ENCODE measurements at regions not wholly inside any gene's neighbourhood (a gene's known extent, or its start where the extent isn't known, plus 50 kb on each side); places are given as distances from the start of the nearest gene placed in this dataset.

DNA sequence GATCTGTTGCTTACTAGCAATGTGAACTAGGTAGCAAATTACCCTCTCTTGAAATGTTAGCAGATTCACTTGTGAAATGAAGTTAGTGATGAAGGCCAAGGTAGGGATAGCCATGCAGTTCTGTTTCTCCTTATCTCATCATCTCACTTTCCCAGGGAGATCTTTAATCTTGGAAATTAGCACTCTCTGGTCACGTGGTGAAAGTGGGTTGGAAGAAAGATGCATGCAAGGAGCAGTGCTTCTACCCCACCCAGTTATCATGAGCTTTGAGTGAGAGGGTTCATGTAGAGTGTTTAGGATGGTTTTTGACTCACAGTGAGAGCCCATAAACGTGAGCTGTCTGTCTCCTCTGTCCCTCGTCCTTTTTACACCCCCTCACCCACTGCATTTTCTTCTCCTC, 346.3 kb downstream of the QKI start:
- Histone ChIP-seq H3K4me2 (ENCODE audit: low read depth, low read length) (no peak overlapping the region), H3K79me2 (ENCODE audit: insufficient read depth, low read length) (no peaks in the 10 kb centered on the region), H3K9ac (ENCODE audit: insufficient read depth, low read depth, low read length) (no peak overlapping the region), H4K20me1 (ENCODE audit: insufficient read depth, low read length) (no peaks in the 10 kb centered on the region), H3K4me1 (ENCODE audit: insufficient read depth, low read length) (no peaks in the 10 kb centered on the region), H3K4me3 (replicated peaks in 1 of 3; ENCODE audit: insufficient read depth in 1 of 3, low read depth in 2 of 3, low read length in 3 of 3) (no peak overlapping the region), H3K9me3 (ENCODE audit: low read length) (no peaks in the 10 kb centered on the region), H3K27ac (ENCODE audit: extremely low read length, insufficient read depth, low read length) (no peak overlapping the region), H2AFZ (ENCODE audit: low read length) (no peak overlapping the region), H3K36me3 (replicated peaks in 1 of 2; ENCODE audit: control insufficient read depth in 1 of 2, insufficient read depth in 2 of 2, low read length in 2 of 2) (no peaks in the 10 kb centered on the region), H3K27me3 (ENCODE audit: control insufficient read depth in 1 of 2, insufficient read depth in 2 of 2, low read length in 2 of 2) (peaks cover 0 to 15% of the 10 kb centered on the region in 2 experiments; a peak in 2 of 5 replicates)
- FAIRE-seq (no peak), ATAC-seq (no peak), DNase-seq (ENCODE audit: low spot score) (no peak)
- intact Hi-C loops (cut with micrococcal nuclease; ENCODE audit: unreplicated experiment) (no loop called here), in situ Hi-C loops (cut with HindIII; ENCODE audit: extremely low pct_ligation_motif_present, low pct_unique_long_range_greater_than_20kb) (no loop called here)
- CTCF ChIA-PET (ENCODE audit: low intra/inter-chr PET ratio, low total read pairs): no interaction called here
- POLR2A ChIA-PET: no interaction called here
- under 1% methylated on average over 3 of the region's 3 CpGs for WGBS (ENCODE audit: low lambda C conversion rate)
- BruUV-seq (replicated peaks): no TSS peak
- TF ChIP-seq ZNF629 (CRISPR knock-in tag; conservative IDR thresholded peaks at IDR 0.05) (no peak), ZNF205 (CRISPR knock-in tag; IDR thresholded peaks at IDR 0.05) (no peak)

DNA sequence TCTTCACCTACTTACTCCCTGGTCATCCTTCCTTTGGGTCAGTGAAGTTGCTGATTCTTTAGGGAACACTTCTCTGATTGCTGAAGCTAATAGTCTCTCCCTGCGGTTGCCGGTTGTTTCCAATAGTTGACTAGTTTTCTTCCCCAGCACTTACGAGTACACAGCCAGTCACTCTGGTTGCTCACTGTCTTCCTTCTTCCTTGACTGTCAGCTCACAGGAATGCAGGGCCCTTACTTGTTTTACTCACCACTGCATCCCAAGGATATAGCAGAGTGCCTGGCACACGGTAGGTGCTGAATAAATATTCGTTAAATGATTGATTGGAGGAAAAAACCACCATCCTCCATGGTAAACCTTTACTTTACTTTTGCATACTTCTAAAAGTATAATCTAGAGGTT, 345.0 kb downstream of the QKI start:
- POLR2A ChIA-PET: no interaction called here
- FAIRE-seq (no peak), DNase-seq (ENCODE audit: low spot score) (no peak), ATAC-seq (no peak)
- BruUV-seq (replicated peaks): no TSS peak
- intact Hi-C loops (cut with micrococcal nuclease; ENCODE audit: unreplicated experiment): no loop called here
- CTCF ChIA-PET (ENCODE audit: low intra/inter-chr PET ratio, low total read pairs): no interaction called here
- H3K4me3 ChIP-seq (replicated peaks in 1 of 3; ENCODE audit: insufficient read depth in 1 of 3, low read depth in 2 of 3, low read length in 3 of 3): no peak overlapping the region
- no peak overlapping the region for H3K9ac ChIP-seq (ENCODE audit: insufficient read depth, low read depth, low read length)
- H3K36me3 ChIP-seq (replicated peaks in 1 of 2; ENCODE audit: control insufficient read depth in 1 of 2, insufficient read depth in 2 of 2, low read length in 2 of 2): no peaks in the 10 kb centered on the region
- H3K79me2 ChIP-seq (ENCODE audit: insufficient read depth, low read length): no peaks in the 10 kb centered on the region
- H4K20me1 ChIP-seq (ENCODE audit: insufficient read depth, low read length): no peaks in the 10 kb centered on the region
- H3K27ac ChIP-seq (ENCODE audit: extremely low read length, insufficient read depth, low read length): no peak overlapping the region
- in situ Hi-C loops (cut with HindIII; ENCODE audit: extremely low pct_ligation_motif_present, low pct_unique_long_range_greater_than_20kb): no loop called here
- H3K27me3 ChIP-seq (ENCODE audit: control insufficient read depth in 1 of 2, insufficient read depth in 2 of 2, low read length in 2 of 2): peaks cover 0 to 15% of the 10 kb centered on the region in 2 experiments; a peak in 2 of 5 replicates
- WGBS (ENCODE audit: low lambda C conversion rate): 42% methylated on average over 5 of the region's 5 CpGs
- no peak overlapping the region for H3K4me2 ChIP-seq (ENCODE audit: low read depth, low read length)
- H3K4me1 ChIP-seq (ENCODE audit: insufficient read depth, low read length): no peaks in the 10 kb centered on the region
- H3K9me3 ChIP-seq (ENCODE audit: low read length): no peaks in the 10 kb centered on the region
- no peak overlapping the region for H2AFZ ChIP-seq (ENCODE audit: low read length)
- TF ChIP-seq RFX3 (CRISPR knock-in tag; IDR thresholded peaks at IDR 0.05): no peak
- TF ChIP-seq, protein P1, sequence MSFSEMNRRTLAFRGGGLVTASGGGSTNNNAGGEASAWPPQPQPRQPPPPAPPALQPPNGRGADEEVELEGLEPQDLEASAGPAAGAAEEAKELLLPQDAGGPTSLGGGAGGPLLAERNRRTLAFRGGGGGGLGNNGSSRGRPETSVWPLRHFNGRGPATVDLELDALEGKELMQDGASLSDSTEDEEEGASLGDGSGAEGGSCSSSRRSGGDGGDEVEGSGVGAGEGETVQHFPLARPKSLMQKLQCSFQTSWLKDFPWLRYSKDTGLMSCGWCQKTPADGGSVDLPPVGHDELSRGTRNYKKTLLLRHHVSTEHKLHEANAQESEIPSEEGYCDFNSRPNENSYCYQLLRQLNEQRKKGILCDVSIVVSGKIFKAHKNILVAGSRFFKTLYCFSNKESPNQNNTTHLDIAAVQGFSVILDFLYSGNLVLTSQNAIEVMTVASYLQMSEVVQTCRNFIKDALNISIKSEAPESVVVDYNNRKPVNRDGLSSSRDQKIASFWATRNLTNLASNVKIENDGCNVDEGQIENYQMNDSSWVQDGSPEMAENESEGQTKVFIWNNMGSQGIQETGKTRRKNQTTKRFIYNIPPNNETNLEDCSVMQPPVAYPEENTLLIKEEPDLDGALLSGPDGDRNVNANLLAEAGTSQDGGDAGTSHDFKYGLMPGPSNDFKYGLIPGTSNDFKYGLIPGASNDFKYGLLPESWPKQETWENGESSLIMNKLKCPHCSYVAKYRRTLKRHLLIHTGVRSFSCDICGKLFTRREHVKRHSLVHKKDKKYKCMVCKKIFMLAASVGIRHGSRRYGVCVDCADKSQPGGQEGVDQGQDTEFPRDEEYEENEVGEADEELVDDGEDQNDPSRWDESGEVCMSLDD (CRISPR knock-in tag; IDR thresholded peaks at IDR 0.05; ENCODE audit: borderline replicate concordance): no peak
- no peak for TF ChIP-seq ZNF282 (IDR thresholded peaks at IDR 0.05; ENCODE audit: partially characterized antibody)
- no peak for TF ChIP-seq ZNF850 (CRISPR knock-in tag; conservative IDR thresholded peaks at IDR 0.05)
- TF ChIP-seq ZNF891 (CRISPR knock-in tag; IDR thresholded peaks at IDR 0.05): no peak
- no peak for TF ChIP-seq ZNF343 (CRISPR knock-in tag; IDR thresholded peaks at IDR 0.05)
- no peak for TF ChIP-seq HOXA5 (CRISPR knock-in tag; IDR thresholded peaks at IDR 0.05)
- TF ChIP-seq IRF2 (CRISPR knock-in tag; IDR thresholded peaks at IDR 0.05): no peak
- no peak for TF ChIP-seq ZKSCAN1 (IDR thresholded peaks at IDR 0.05; ENCODE audit: low read length)
- no peak for TF ChIP-seq RFX5 (IDR thresholded peaks at IDR 0.05; ENCODE audit: low read depth, low read length)
- no peak for TF ChIP-seq ESRRA (CRISPR knock-in tag; IDR thresholded peaks at IDR 0.05; ENCODE audit: low read depth)
- TF ChIP-seq, protein P2, sequence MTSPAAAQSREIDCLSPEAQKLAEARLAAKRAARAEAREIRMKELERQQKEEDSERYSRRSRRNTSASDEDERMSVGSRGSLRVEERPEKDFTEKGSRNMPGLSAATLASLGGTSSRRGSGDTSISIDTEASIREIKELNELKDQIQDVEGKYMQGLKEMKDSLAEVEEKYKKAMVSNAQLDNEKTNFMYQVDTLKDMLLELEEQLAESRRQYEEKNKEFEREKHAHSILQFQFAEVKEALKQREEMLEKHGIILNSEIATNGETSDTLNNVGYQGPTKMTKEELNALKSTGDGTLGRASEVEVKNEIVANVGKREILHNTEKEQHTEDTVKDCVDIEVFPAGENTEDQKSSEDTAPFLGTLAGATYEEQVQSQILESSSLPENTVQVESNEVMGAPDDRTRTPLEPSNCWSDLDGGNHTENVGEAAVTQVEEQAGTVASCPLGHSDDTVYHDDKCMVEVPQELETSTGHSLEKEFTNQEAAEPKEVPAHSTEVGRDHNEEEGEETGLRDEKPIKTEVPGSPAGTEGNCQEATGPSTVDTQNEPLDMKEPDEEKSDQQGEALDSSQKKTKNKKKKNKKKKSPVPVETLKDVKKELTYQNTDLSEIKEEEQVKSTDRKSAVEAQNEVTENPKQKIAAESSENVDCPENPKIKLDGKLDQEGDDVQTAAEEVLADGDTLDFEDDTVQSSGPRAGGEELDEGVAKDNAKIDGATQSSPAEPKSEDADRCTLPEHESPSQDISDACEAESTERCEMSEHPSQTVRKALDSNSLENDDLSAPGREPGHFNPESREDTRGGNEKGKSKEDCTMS (CRISPR knock-in tag; conservative IDR thresholded peaks at IDR 0.05): no peak

All from HepG2 (cell line).